ENCODE measurements at regions not wholly inside any gene's neighbourhood (a gene's known extent, or its start where the extent isn't known, plus 50 kb on each side); places are given as distances from the start of the nearest gene placed in this dataset.

GRCh38 chr1:72434070-72434469 lies 151.7 kb upstream of the NEGR1 start:
- TF ChIP-seq CTCF (IDR thresholded peaks at IDR 0.05) (no peak), POLR2A (IDR thresholded peaks at IDR 0.05) (no peak)

All from uterus (tissue), 2 donors.